ENCODE measurements at regions not wholly inside any gene's neighbourhood (a gene's known extent, or its start where the extent isn't known, plus 50 kb on each side); places are given as distances from the start of the nearest gene placed in this dataset.

DNA sequence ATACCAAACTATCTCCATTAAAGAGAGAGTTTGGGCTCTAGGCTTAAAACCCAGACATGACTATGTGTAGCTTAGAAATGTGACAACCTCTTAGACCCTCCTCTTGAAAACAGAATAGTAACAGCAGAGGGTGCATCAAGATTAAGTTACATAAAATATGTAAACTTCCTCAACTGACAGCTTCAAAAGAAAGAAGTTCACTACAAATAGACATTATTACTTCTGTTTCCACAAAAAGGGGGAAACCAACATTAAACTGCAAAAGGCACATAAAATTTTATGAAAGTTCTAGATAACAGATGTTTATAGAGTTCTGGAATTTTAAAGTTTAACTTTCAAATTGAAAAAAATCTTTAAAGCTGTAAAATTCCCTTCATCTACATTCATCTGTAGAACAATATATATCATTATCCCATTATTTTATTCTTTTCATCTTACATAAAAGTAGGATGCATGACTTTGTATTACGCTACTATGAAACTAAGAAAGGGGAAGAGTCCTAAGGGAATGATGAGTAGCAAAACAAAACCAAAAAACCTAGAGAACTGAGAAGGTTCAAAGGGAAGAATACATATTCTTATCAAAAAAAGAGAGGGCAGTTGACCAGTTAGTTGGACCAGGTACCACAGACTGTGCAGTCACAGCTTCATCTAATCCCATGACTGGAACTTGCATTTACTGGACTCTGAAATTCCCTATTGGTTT is 177.0 kb downstream of the SIPA1L2 start:
- no peak for DNase-seq (ENCODE audit: low spot score)
- Mint-ChIP-seq H3K27ac (no peak overlapping the region), H3K27me3 (ENCODE audit: low read depth) (no peaks in the 10 kb centered on the region; the same call in 1 of the 2 replicates), H3K4me3 (no peak overlapping the region), H3K4me1 (peaks cover 36% of the 10 kb centered on the region), H3K9me3 (peaks cover 6% of the 10 kb centered on the region; the same call in 1 of the 2 replicates), H3K36me3 (no peaks in the 10 kb centered on the region)
- no peak for ATAC-seq
- CTCF ChIA-PET = interaction anchor here (0.6 kb wide), 1 partner anchor 34 kb away, joined by 3 read pairs; no protein-coding TSS in a partner anchor
- POLR2A ChIA-PET = no interaction called here
- TF ChIP-seq, protein P1, sequence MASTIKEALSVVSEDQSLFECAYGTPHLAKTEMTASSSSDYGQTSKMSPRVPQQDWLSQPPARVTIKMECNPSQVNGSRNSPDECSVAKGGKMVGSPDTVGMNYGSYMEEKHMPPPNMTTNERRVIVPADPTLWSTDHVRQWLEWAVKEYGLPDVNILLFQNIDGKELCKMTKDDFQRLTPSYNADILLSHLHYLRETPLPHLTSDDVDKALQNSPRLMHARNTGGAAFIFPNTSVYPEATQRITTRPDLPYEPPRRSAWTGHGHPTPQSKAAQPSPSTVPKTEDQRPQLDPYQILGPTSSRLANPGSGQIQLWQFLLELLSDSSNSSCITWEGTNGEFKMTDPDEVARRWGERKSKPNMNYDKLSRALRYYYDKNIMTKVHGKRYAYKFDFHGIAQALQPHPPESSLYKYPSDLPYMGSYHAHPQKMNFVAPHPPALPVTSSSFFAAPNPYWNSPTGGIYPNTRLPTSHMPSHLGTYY (CRISPR knock-in tag; IDR thresholded peaks at IDR 0.05) = no peak
- TF ChIP-seq, protein P2, sequence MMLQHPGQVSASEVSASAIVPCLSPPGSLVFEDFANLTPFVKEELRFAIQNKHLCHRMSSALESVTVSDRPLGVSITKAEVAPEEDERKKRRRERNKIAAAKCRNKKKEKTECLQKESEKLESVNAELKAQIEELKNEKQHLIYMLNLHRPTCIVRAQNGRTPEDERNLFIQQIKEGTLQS (CRISPR knock-in tag; conservative IDR thresholded peaks at IDR 0.05) = no peak
- TF ChIP-seq ZNF232 (CRISPR knock-in tag; IDR thresholded peaks at IDR 0.05) (no peak), FOXK1 (CRISPR knock-in tag; IDR thresholded peaks at IDR 0.05) (no peak), ZNF263 (CRISPR knock-in tag; IDR thresholded peaks at IDR 0.05; ENCODE audit: low read depth) (no peak), IRF2 (CRISPR knock-in tag; IDR thresholded peaks at IDR 0.05; ENCODE audit: borderline replicate concordance, low read depth) (no peak), TEAD4 (CRISPR knock-in tag; IDR thresholded peaks at IDR 0.05) (no peak)
- TF ChIP-seq, protein P3, sequence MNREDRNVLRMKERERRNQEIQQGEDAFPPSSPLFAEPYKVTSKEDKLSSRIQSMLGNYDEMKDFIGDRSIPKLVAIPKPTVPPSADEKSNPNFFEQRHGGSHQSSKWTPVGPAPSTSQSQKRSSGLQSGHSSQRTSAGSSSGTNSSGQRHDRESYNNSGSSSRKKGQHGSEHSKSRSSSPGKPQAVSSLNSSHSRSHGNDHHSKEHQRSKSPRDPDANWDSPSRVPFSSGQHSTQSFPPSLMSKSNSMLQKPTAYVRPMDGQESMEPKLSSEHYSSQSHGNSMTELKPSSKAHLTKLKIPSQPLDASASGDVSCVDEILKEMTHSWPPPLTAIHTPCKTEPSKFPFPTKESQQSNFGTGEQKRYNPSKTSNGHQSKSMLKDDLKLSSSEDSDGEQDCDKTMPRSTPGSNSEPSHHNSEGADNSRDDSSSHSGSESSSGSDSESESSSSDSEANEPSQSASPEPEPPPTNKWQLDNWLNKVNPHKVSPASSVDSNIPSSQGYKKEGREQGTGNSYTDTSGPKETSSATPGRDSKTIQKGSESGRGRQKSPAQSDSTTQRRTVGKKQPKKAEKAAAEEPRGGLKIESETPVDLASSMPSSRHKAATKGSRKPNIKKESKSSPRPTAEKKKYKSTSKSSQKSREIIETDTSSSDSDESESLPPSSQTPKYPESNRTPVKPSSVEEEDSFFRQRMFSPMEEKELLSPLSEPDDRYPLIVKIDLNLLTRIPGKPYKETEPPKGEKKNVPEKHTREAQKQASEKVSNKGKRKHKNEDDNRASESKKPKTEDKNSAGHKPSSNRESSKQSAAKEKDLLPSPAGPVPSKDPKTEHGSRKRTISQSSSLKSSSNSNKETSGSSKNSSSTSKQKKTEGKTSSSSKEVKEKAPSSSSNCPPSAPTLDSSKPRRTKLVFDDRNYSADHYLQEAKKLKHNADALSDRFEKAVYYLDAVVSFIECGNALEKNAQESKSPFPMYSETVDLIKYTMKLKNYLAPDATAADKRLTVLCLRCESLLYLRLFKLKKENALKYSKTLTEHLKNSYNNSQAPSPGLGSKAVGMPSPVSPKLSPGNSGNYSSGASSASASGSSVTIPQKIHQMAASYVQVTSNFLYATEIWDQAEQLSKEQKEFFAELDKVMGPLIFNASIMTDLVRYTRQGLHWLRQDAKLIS (CRISPR knock-in tag; IDR thresholded peaks at IDR 0.05; ENCODE audit: borderline replicate concordance) = no peak

DNA sequence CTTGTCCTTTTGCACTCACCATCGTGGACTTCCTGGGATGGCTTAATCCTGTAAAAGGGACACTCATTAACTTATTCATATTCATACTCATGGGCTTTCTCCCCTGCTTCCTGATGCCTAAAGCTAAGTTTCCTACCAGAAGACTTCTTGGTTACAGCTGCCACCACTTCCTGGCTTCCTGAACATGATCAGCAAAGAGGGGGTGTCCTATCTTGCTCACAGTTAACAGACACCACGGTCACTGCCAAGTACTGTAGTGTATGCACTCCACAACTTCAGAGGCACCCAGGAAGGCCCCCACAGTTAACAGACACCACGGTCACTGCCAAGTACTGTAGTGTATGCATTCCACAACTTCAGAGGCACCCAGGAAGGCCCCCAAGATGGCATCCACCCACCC is 177.8 kb downstream of the SIPA1L2 start:
- Mint-ChIP-seq H3K36me3 (no peaks in the 10 kb centered on the region), H3K9me3 (peaks cover 6% of the 10 kb centered on the region; the same call in 1 of the 2 replicates), H3K4me3 (no peak overlapping the region), H3K4me1 (peaks cover 28% of the 10 kb centered on the region), H3K27ac (no peak overlapping the region), H3K27me3 (ENCODE audit: low read depth) (no peaks in the 10 kb centered on the region; the same call in 1 of the 2 replicates)
- CTCF ChIA-PET = no interaction called here
- DNase-seq (ENCODE audit: low spot score) = no peak
- POLR2A ChIA-PET = no interaction called here
- ATAC-seq = no peak
- TF ChIP-seq, protein P4, sequence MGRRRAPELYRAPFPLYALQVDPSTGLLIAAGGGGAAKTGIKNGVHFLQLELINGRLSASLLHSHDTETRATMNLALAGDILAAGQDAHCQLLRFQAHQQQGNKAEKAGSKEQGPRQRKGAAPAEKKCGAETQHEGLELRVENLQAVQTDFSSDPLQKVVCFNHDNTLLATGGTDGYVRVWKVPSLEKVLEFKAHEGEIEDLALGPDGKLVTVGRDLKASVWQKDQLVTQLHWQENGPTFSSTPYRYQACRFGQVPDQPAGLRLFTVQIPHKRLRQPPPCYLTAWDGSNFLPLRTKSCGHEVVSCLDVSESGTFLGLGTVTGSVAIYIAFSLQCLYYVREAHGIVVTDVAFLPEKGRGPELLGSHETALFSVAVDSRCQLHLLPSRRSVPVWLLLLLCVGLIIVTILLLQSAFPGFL (CRISPR knock-in tag; IDR thresholded peaks at IDR 0.05; ENCODE audit: borderline replicate concordance) = no peak
- TF ChIP-seq, protein P5, sequence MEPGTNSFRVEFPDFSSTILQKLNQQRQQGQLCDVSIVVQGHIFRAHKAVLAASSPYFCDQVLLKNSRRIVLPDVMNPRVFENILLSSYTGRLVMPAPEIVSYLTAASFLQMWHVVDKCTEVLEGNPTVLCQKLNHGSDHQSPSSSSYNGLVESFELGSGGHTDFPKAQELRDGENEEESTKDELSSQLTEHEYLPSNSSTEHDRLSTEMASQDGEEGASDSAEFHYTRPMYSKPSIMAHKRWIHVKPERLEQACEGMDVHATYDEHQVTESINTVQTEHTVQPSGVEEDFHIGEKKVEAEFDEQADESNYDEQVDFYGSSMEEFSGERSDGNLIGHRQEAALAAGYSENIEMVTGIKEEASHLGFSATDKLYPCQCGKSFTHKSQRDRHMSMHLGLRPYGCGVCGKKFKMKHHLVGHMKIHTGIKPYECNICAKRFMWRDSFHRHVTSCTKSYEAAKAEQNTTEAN (CRISPR knock-in tag; IDR thresholded peaks at IDR 0.05) = no peak
- TF ChIP-seq, protein P6, sequence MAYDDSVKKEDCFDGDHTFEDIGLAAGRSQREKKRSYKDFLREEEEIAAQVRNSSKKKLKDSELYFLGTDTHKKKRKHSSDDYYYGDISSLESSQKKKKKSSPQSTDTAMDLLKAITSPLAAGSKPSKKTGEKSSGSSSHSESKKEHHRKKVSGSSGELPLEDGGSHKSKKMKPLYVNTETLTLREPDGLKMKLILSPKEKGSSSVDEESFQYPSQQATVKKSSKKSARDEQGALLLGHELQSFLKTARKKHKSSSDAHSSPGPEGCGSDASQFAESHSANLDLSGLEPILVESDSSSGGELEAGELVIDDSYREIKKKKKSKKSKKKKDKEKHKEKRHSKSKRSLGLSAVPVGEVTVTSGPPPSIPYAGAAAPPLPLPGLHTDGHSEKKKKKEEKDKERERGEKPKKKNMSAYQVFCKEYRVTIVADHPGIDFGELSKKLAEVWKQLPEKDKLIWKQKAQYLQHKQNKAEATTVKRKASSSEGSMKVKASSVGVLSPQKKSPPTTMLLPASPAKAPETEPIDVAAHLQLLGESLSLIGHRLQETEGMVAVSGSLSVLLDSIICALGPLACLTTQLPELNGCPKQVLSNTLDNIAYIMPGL (CRISPR knock-in tag; IDR thresholded peaks at IDR 0.05) = no peak
- no peak for TF ChIP-seq TEAD1 (CRISPR knock-in tag; IDR thresholded peaks at IDR 0.05)
- TF ChIP-seq NR3C1 (CRISPR knock-in tag; conservative IDR thresholded peaks at IDR 0.05; ENCODE audit: low read depth) = no peak
- TF ChIP-seq FOXJ3 (CRISPR knock-in tag; IDR thresholded peaks at IDR 0.05; ENCODE audit: borderline replicate concordance) = no peak
- TF ChIP-seq, protein P7, sequence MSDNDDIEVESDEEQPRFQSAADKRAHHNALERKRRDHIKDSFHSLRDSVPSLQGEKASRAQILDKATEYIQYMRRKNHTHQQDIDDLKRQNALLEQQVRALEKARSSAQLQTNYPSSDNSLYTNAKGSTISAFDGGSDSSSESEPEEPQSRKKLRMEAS (CRISPR knock-in tag; IDR thresholded peaks at IDR 0.05) = no peak
- TF ChIP-seq, protein P8, sequence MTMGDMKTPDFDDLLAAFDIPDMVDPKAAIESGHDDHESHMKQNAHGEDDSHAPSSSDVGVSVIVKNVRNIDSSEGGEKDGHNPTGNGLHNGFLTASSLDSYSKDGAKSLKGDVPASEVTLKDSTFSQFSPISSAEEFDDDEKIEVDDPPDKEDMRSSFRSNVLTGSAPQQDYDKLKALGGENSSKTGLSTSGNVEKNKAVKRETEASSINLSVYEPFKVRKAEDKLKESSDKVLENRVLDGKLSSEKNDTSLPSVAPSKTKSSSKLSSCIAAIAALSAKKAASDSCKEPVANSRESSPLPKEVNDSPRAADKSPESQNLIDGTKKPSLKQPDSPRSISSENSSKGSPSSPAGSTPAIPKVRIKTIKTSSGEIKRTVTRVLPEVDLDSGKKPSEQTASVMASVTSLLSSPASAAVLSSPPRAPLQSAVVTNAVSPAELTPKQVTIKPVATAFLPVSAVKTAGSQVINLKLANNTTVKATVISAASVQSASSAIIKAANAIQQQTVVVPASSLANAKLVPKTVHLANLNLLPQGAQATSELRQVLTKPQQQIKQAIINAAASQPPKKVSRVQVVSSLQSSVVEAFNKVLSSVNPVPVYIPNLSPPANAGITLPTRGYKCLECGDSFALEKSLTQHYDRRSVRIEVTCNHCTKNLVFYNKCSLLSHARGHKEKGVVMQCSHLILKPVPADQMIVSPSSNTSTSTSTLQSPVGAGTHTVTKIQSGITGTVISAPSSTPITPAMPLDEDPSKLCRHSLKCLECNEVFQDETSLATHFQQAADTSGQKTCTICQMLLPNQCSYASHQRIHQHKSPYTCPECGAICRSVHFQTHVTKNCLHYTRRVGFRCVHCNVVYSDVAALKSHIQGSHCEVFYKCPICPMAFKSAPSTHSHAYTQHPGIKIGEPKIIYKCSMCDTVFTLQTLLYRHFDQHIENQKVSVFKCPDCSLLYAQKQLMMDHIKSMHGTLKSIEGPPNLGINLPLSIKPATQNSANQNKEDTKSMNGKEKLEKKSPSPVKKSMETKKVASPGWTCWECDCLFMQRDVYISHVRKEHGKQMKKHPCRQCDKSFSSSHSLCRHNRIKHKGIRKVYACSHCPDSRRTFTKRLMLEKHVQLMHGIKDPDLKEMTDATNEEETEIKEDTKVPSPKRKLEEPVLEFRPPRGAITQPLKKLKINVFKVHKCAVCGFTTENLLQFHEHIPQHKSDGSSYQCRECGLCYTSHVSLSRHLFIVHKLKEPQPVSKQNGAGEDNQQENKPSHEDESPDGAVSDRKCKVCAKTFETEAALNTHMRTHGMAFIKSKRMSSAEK (CRISPR knock-in tag; IDR thresholded peaks at IDR 0.05; ENCODE audit: borderline replicate concordance) = no peak
- TF ChIP-seq, protein P9, sequence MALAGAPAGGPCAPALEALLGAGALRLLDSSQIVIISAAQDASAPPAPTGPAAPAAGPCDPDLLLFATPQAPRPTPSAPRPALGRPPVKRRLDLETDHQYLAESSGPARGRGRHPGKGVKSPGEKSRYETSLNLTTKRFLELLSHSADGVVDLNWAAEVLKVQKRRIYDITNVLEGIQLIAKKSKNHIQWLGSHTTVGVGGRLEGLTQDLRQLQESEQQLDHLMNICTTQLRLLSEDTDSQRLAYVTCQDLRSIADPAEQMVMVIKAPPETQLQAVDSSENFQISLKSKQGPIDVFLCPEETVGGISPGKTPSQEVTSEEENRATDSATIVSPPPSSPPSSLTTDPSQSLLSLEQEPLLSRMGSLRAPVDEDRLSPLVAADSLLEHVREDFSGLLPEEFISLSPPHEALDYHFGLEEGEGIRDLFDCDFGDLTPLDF (CRISPR knock-in tag; IDR thresholded peaks at IDR 0.05) = no peak
